H9 (cell line): ENCODE measurements at regions not wholly inside any gene's neighbourhood (a gene's known extent, or its start where the extent isn't known, plus 50 kb on each side); places are given as distances from the start of the nearest gene placed in this dataset.

Experiments
- DNase-seq: peaks from one replicate; pipeline ENCODE4 v3.0.0-alpha.2; 2017
- H2AFZ ChIP-seq: one replicate; pipeline ENCODE4 v1.6.1; 2013; ENCODE audit warnings: mild to moderate bottlenecking, low read length, control low read depth, moderate library complexity
- H2AK5ac ChIP-seq: 2 replicates; pipeline ENCODE4 v1.6.1; 2013; ENCODE audit warnings: low read length, control low read depth, mixed read lengths; ENCODE audit not compliant: insufficient read length
- H2BK120ac ChIP-seq: one replicate; pipeline ENCODE4 v1.6.1; 2013; ENCODE audit warnings: low read depth, mild to moderate bottlenecking, low read length, control low read depth, inconsistent platforms; ENCODE audit not compliant: poor library complexity, severe bottlenecking
- H2BK12ac ChIP-seq: 2 replicates; pipeline ENCODE4 v1.6.1; 2013; ENCODE audit warnings: low read length, control low read depth, mixed read lengths, low read depth; ENCODE audit not compliant: insufficient read length
- H2BK15ac ChIP-seq: 2 replicates; pipeline ENCODE4 v1.6.1; 2013; ENCODE audit warnings: low read depth, low read length, control low read depth
- H2BK20ac ChIP-seq: one replicate; pipeline ENCODE4 v1.6.1; 2013; ENCODE audit warnings: low read depth, mild to moderate bottlenecking, low read length, control low read depth, inconsistent platforms; ENCODE audit not compliant: poor library complexity, severe bottlenecking
- H2BK5ac ChIP-seq: 2 replicates; pipeline ENCODE4 v1.6.1; 2013; ENCODE audit warnings: low read length, control low read depth, mixed read lengths; ENCODE audit not compliant: insufficient read length
- H3K14ac ChIP-seq: 2 replicates; pipeline ENCODE4 v1.6.1; 2013; ENCODE audit warnings: low read length, control low read depth; ENCODE audit not compliant: insufficient read depth
- H3K18ac ChIP-seq: 2 replicates; pipeline ENCODE4 v1.6.1; 2013; ENCODE audit warnings: low read depth, mild to moderate bottlenecking, mixed read lengths, low read length, control low read depth; ENCODE audit not compliant: insufficient read length
- H3K23ac ChIP-seq: 2 replicates; pipeline ENCODE4 v1.6.1; 2013; ENCODE audit warnings: low read length, control low read depth, mixed read lengths, low read depth; ENCODE audit not compliant: insufficient read length
- H3K23me2 ChIP-seq: 2 replicates; pipeline ENCODE4 v1.6.1; 2013; ENCODE audit warnings: low read depth, mild to moderate bottlenecking, mixed read lengths, low read length, control low read depth; ENCODE audit not compliant: insufficient read length, poor library complexity, severe bottlenecking
- H3K27ac ChIP-seq: 2 replicates; pipeline ENCODE4 v1.5.1; 2013; ENCODE audit warnings: low read length, control low read depth, mixed read lengths, low read depth; ENCODE audit not compliant: insufficient read length
- H3K27me3 ChIP-seq: 2 replicates; pipeline ENCODE4 v1.6.1; 2013; ENCODE audit warnings: low read length, control low read depth, inconsistent platforms; ENCODE audit not compliant: insufficient read depth
- H3K4ac ChIP-seq: 2 replicates; pipeline ENCODE4 v1.6.1; 2013; ENCODE audit warnings: low read depth, mild to moderate bottlenecking, control low read depth, inconsistent platforms, low read length, moderate library complexity
- H3K4me1 ChIP-seq: 2 replicates; pipeline ENCODE4 v1.6.1; 2013; ENCODE audit warnings: low read length, control low read depth, inconsistent platforms; ENCODE audit not compliant: insufficient read depth
- H3K4me2 ChIP-seq: 2 replicates; pipeline ENCODE4 v1.6.1; 2013; ENCODE audit warnings: low read length, control low read depth, mixed read lengths; ENCODE audit not compliant: insufficient read length, insufficient read depth
- H3K56ac ChIP-seq: 2 replicates; pipeline ENCODE4 v1.6.1; 2013; ENCODE audit warnings: low read depth, mild to moderate bottlenecking, mixed read lengths, low read length, control low read depth; ENCODE audit not compliant: insufficient read length
- H3K79me1 ChIP-seq: 2 replicates; pipeline ENCODE4 v1.6.1; 2013; ENCODE audit warnings: low read depth, mild to moderate bottlenecking, moderate library complexity, low read length, control low read depth, inconsistent platforms; ENCODE audit not compliant: insufficient read depth, poor library complexity, severe bottlenecking
- H3K79me2 ChIP-seq: 2 replicates; pipeline ENCODE4 v1.6.1; 2013; ENCODE audit warnings: low read length, control low read depth, inconsistent platforms; ENCODE audit not compliant: insufficient read depth
- H3K9ac ChIP-seq: 2 replicates; pipeline ENCODE4 v1.6.1; 2013; ENCODE audit warnings: low read length, control low read depth, mixed read lengths; ENCODE audit not compliant: insufficient read length; ENCODE audit errors: extremely low read depth
- H3K9me3 ChIP-seq: one replicate; pipeline ENCODE4 v1.6.1; 2013; ENCODE audit warnings: low read depth, low read length, inconsistent platforms; ENCODE audit not compliant: control insufficient read depth
- H3T11ph ChIP-seq: one replicate; pipeline ENCODE4 v1.6.1; 2013; ENCODE audit warnings: mild to moderate bottlenecking, low read length, control low read depth, inconsistent platforms
- H4K20me1 ChIP-seq: one replicate; pipeline ENCODE4 v1.6.1; 2013; ENCODE audit not compliant: control insufficient read depth, insufficient read length, insufficient read depth
- H4K5ac ChIP-seq: 2 replicates; pipeline ENCODE4 v1.6.1; 2013; ENCODE audit warnings: low read depth, mild to moderate bottlenecking, mixed read lengths, low read length, control low read depth; ENCODE audit not compliant: insufficient read length
- H4K8ac ChIP-seq: replicated peaks from 2 replicates; pipeline ENCODE4 v1.6.1; 2013; ENCODE audit warnings: low read length, control low read depth, mixed read lengths, low read depth; ENCODE audit not compliant: insufficient read length
- H4K91ac ChIP-seq: 2 replicates; pipeline ENCODE4 v1.6.1; 2013; ENCODE audit warnings: low read depth, mild to moderate bottlenecking, moderate library complexity, mixed read lengths, low read length, control low read depth; ENCODE audit not compliant: insufficient read length
- H3K27ac Mint-ChIP-seq, 3 experiments: 2 replicates in 2 of 3; 3 replicates in 1 of 3; pipeline ENCODE4 v1.8.0; 2020 to 2021; ENCODE audit warnings: mixed read lengths in 3 of 3, mild to moderate bottlenecking in 1 of 3, moderate library complexity in 1 of 3
- H3K27me3 Mint-ChIP-seq: 2 replicates; pipeline ENCODE4 v1.8.0; 2021; ENCODE audit warnings: low read depth, mild to moderate bottlenecking, moderate library complexity, mixed read lengths
- H3K36me3 Mint-ChIP-seq, 3 experiments: 2 replicates in 2 of 3; 3 replicates in 1 of 3; pipeline ENCODE4 v1.8.0; 2020 to 2021; ENCODE audit warnings: low read depth in 3 of 3, mixed read lengths in 3 of 3; ENCODE audit not compliant: insufficient read depth in 1 of 3
- H3K4me1 Mint-ChIP-seq, 2 experiments: 2 replicates each; pipeline ENCODE4 v1.8.0; 2020; ENCODE audit warnings: mixed read lengths in 2 of 2
- H3K4me3 Mint-ChIP-seq, 2 experiments: 2 replicates in 1 of 2; 3 replicates in 1 of 2; pipeline ENCODE4 v1.8.0; 2020 to 2021; ENCODE audit warnings: mild to moderate bottlenecking in 2 of 2, mixed read lengths in 2 of 2, moderate library complexity in 1 of 2
- H3K9me3 Mint-ChIP-seq, 2 experiments: 2 replicates in 1 of 2; 3 replicates in 1 of 2; pipeline ENCODE4 v1.8.0; 2020; ENCODE audit warnings: mild to moderate bottlenecking in 2 of 2, mixed read lengths in 2 of 2, moderate library complexity in 1 of 2
- WGBS: extraction: QIAGEN DNeasy Blood & Tissue Kit; methylation state at CpG from one replicate; pipeline ENCODE4 v1.1.7; 2013; ENCODE audit warnings: missing lambda C conversion rate, low lambda C conversion rate, mixed read lengths; ENCODE audit not compliant: insufficient read length; ENCODE audit errors: extremely low coverage; 5-methylcytosine and 5-hydroxymethylcytosine counted together
- TF ChIP-seq, protein P1 (sequence below): fragments of 200-600 bp; sonication (generic); conservative IDR thresholded peaks from 3 replicates; pipeline ENCODE4 v1.8.0; 2021; ENCODE audit warnings: antibody characterized with exemption, mild to moderate bottlenecking

GRCh38 chr2:236795861-236796219, 226.2 kb downstream of the ACKR3 start:
- H3T11ph ChIP-seq, result no peak overlapping the region
- H3K9me3 Mint-ChIP-seq, result peaks cover 2 to 3% of the 10 kb centered on the region in 2 experiments; a peak in 4 of 5 replicates
- peaks cover 12% of the 10 kb centered on the region for H3K27me3 Mint-ChIP-seq
- no peaks in the 10 kb centered on the region for H3K79me2 ChIP-seq
- H3K56ac ChIP-seq, result no peak overlapping the region
- no peaks in the 10 kb centered on the region for H3K4me1 ChIP-seq
- H3K4me2 ChIP-seq, result no peak overlapping the region
- no peak overlapping the region for H3K27ac ChIP-seq
- H4K91ac ChIP-seq, result no peak overlapping the region
- no peak overlapping the region for H3K27ac Mint-ChIP-seq
- H2AFZ ChIP-seq, result no peak overlapping the region
- H3K23me2 ChIP-seq, result no peaks in the 10 kb centered on the region
- H3K9me3 ChIP-seq, result no peaks in the 10 kb centered on the region
- no peak overlapping the region for H2BK12ac ChIP-seq
- H4K5ac ChIP-seq, result no peak overlapping the region
- H3K27me3 ChIP-seq, result no peaks in the 10 kb centered on the region
- no CpG with 5 or more reads among the region's 8 CpGs for WGBS
- no peak overlapping the region for H3K4ac ChIP-seq
- H3K18ac ChIP-seq, result no peak overlapping the region
- no peak overlapping the region for H2BK15ac ChIP-seq
- DNase-seq, result no peak
- H3K14ac ChIP-seq, result peak overlapping the region; percentile 77; the same call in 1 of the 2 replicates
- H3K4me1 Mint-ChIP-seq, result peaks cover 4 to 8% of the 10 kb centered on the region in 2 experiments; a peak in 3 of 4 replicates
- no peak overlapping the region for H3K4me3 Mint-ChIP-seq
- H4K8ac ChIP-seq, result no peak overlapping the region
- H2BK20ac ChIP-seq, result no peak overlapping the region
- H3K23ac ChIP-seq, result no peak overlapping the region
- no peak overlapping the region for H2BK120ac ChIP-seq
- no peak overlapping the region for H2AK5ac ChIP-seq
- H2BK5ac ChIP-seq, result no peak overlapping the region
- no peaks in the 10 kb centered on the region for H4K20me1 ChIP-seq
- H3K36me3 Mint-ChIP-seq, result peaks cover 0 to 4% (median 0%) of the 10 kb centered on the region in 3 experiments; a peak in 1 of 7 replicates
- TF ChIP-seq, protein P1, sequence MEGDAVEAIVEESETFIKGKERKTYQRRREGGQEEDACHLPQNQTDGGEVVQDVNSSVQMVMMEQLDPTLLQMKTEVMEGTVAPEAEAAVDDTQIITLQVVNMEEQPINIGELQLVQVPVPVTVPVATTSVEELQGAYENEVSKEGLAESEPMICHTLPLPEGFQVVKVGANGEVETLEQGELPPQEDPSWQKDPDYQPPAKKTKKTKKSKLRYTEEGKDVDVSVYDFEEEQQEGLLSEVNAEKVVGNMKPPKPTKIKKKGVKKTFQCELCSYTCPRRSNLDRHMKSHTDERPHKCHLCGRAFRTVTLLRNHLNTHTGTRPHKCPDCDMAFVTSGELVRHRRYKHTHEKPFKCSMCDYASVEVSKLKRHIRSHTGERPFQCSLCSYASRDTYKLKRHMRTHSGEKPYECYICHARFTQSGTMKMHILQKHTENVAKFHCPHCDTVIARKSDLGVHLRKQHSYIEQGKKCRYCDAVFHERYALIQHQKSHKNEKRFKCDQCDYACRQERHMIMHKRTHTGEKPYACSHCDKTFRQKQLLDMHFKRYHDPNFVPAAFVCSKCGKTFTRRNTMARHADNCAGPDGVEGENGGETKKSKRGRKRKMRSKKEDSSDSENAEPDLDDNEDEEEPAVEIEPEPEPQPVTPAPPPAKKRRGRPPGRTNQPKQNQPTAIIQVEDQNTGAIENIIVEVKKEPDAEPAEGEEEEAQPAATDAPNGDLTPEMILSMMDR, result no peak
- no peak overlapping the region for H3K9ac ChIP-seq
- no peaks in the 10 kb centered on the region for H3K79me1 ChIP-seq
